ENCODE measurements at regions not wholly inside any gene's neighbourhood (a gene's known extent, or its start where the extent isn't known, plus 50 kb on each side); places are given as distances from the start of the nearest gene placed in this dataset.

DNA sequence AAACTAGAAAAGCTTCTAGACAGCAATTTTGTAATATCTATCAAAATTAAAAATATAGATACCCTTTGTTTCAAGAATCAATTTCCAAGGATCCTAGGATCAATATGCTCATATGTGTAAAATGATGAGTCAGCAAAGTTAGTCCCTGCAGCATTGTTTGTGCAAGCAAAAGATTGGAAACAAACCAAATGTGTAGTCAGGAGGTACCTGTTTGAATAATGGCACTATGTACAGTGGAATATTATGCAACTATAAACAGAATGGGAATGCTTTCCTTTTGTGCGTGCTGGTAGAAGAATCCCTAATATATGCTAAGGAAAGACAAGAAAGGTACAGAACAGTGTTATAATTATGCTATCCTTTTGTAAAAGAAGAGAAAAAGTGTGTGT lies 58.5 kb upstream of the PJA2 start:
- DNase-seq (ENCODE audit: low read depth), result no peak

GRCh38 chr5:109467058-109467457 lies 57.3 kb upstream of the PJA2 start:
- no peak for DNase-seq (ENCODE audit: low read depth)

Data from fibroblast of gingiva (primary cell).